ENCODE measurements at regions not wholly inside any gene's neighbourhood (a gene's known extent, or its start where the extent isn't known, plus 50 kb on each side); places are given as distances from the start of the nearest gene placed in this dataset.
"Not testable (repeated sequence)": the region's sequence is repeated elsewhere in the genome, so short reads cannot be mapped to it uniquely, and the experiment has no call there.

- Histone ChIP-seq H3K9me3 (no peaks in the 10 kb centered on the region), H3K27me3 (no peaks in the 10 kb centered on the region), H3K27ac (no peak overlapping the region), H3K4me1 (no peaks in the 10 kb centered on the region), H3K4me3 (no peak overlapping the region), H3K36me3 (no peaks in the 10 kb centered on the region)
- TF ChIP-seq EP300 (IDR thresholded peaks at IDR 0.05) (no peak), POLR2AphosphoS5 (IDR thresholded peaks at IDR 0.05) (no peak), POLR2A (IDR thresholded peaks at IDR 0.05) (no peak), CTCF (IDR thresholded peaks at IDR 0.05) (no peak)
- 83 to 100% methylated on average over 1 to 2 of the region's 2 CpGs for WGBS, 2 donors (ENCODE audit: low coverage in 1 of 2)
- ATAC-seq = no peak
Measured at GRCh38 chr19:31046024-31046423, 303.2 kb downstream of the TSHZ3 start.

- Histone ChIP-seq H3K4me3 (no peak overlapping the region), H3K27me3 (no peaks in the 10 kb centered on the region), H3K27ac (no peak overlapping the region), H3K4me1 (peaks cover 0 to 10% (median 0%) of the 10 kb centered on the region in 3 donors), H3K9me3 (no peaks in the 10 kb centered on the region), H3K36me3 (no peaks in the 10 kb centered on the region)
- no peak for TF ChIP-seq POLR2A (IDR thresholded peaks at IDR 0.05)
- TF ChIP-seq CTCF (IDR thresholded peaks at IDR 0.05) = no peak
- TF ChIP-seq EP300 (IDR thresholded peaks at IDR 0.05) = no peak
- TF ChIP-seq POLR2AphosphoS5 (IDR thresholded peaks at IDR 0.05) = no peak
- ATAC-seq = no peak
- WGBS, 2 donors (ENCODE audit: low coverage in 1 of 2) = 88% methylated on average over 1 of the region's 2 CpGs; no CpG with 5 or more reads in 1 of the 2 donors
Measured at GRCh38 chr19:31041461-31041860, 307.8 kb downstream of the TSHZ3 start.

GRCh38 chr19:31039151-31039550 is 310.1 kb downstream of the TSHZ3 start:
- H3K36me3 ChIP-seq = no peaks in the 10 kb centered on the region
- H3K27ac ChIP-seq = no peak overlapping the region
- H3K27me3 ChIP-seq = no peaks in the 10 kb centered on the region
- H3K9me3 ChIP-seq = no peaks in the 10 kb centered on the region
- no peak overlapping the region for H3K4me3 ChIP-seq
- peaks cover 0 to 10% (median 0%) of the 10 kb centered on the region in 3 donors for H3K4me1 ChIP-seq
- ATAC-seq = no peak
- 73 to 89% methylated on average over 1 to 2 of the region's 4 CpGs for WGBS, 2 donors (ENCODE audit: low coverage in 1 of 2)
- no peak for TF ChIP-seq POLR2A (IDR thresholded peaks at IDR 0.05)
- TF ChIP-seq CTCF (IDR thresholded peaks at IDR 0.05) = no peak
- TF ChIP-seq POLR2AphosphoS5 (IDR thresholded peaks at IDR 0.05) = no peak
- no peak for TF ChIP-seq EP300 (IDR thresholded peaks at IDR 0.05)

GRCh38 chr19:31037286-31037980 is 311.8 kb downstream of the TSHZ3 start:
- Histone ChIP-seq H3K27ac (no peak overlapping the region), H3K27me3 (no peaks in the 10 kb centered on the region), H3K4me3 (no peak overlapping the region), H3K36me3 (no peaks in the 10 kb centered on the region), H3K9me3 (no peaks in the 10 kb centered on the region), H3K4me1 (peaks cover 0 to 10% (median 0%) of the 10 kb centered on the region in 3 donors)
- WGBS, 2 donors (ENCODE audit: low coverage in 1 of 2) = 57 to 63% methylated on average over 2 to 3 of the region's 3 CpGs
- no peak for ATAC-seq
- TF ChIP-seq CTCF (IDR thresholded peaks at IDR 0.05) (no peak), POLR2A (IDR thresholded peaks at IDR 0.05) (no peak), POLR2AphosphoS5 (IDR thresholded peaks at IDR 0.05) (no peak), EP300 (IDR thresholded peaks at IDR 0.05) (no peak)

- H3K27me3 ChIP-seq, H3K4me1 ChIP-seq, H3K4me3 ChIP-seq, ATAC-seq, H3K9me3 ChIP-seq, H3K27ac ChIP-seq, H3K36me3 ChIP-seq: not testable (repeated sequence)
- 67 to 97% methylated on average over 3 to 4 of the region's 4 CpGs for WGBS, 2 donors (ENCODE audit: low coverage in 1 of 2)
Measured at GRCh38 chr19:31031455-31031854, 317.8 kb downstream of the TSHZ3 start.

Measured in gastroesophageal sphincter (tissue), 4 donors.